ENCODE measurements at regions not wholly inside any gene's neighbourhood (a gene's known extent, or its start where the extent isn't known, plus 50 kb on each side); places are given as distances from the start of the nearest gene placed in this dataset.
"Not testable (repeated sequence)": the region's sequence is repeated elsewhere in the genome, so short reads cannot be mapped to it uniquely, and the experiment has no call there.

DNA sequence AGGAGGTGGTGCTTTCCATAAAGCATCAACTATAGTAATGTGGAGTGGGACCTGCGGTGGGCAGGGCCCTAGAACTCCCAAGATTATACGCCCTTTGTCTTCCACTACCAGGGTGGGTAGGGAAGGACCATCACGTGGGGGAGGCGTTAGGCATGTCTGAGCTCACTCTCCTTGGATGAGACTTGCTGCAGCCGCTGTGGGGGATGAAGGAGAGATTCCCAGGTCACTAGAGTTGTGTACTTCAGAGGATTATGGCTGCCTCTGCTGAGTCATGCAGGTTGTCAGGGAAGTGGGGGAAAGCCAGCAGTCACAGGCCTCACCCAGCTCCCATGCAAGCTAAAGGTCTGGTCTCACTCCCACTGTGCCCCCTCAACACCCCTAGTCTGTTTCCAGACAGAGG is 195.0 kb upstream of the NBEA start:
- TF ChIP-seq, protein P1, sequence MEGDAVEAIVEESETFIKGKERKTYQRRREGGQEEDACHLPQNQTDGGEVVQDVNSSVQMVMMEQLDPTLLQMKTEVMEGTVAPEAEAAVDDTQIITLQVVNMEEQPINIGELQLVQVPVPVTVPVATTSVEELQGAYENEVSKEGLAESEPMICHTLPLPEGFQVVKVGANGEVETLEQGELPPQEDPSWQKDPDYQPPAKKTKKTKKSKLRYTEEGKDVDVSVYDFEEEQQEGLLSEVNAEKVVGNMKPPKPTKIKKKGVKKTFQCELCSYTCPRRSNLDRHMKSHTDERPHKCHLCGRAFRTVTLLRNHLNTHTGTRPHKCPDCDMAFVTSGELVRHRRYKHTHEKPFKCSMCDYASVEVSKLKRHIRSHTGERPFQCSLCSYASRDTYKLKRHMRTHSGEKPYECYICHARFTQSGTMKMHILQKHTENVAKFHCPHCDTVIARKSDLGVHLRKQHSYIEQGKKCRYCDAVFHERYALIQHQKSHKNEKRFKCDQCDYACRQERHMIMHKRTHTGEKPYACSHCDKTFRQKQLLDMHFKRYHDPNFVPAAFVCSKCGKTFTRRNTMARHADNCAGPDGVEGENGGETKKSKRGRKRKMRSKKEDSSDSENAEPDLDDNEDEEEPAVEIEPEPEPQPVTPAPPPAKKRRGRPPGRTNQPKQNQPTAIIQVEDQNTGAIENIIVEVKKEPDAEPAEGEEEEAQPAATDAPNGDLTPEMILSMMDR (IDR thresholded peaks at IDR 0.05; ENCODE audit: low read depth, low read length) = not testable (repeated sequence)
- TF ChIP-seq MYC (IDR thresholded peaks at IDR 0.05; ENCODE audit: low read depth, low read length); POLR2A (IDR thresholded peaks at IDR 0.05; ENCODE audit: extremely low read depth, insufficient read length): not testable (repeated sequence)
- TF ChIP-seq, protein P2, sequence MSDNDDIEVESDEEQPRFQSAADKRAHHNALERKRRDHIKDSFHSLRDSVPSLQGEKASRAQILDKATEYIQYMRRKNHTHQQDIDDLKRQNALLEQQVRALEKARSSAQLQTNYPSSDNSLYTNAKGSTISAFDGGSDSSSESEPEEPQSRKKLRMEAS (IDR thresholded peaks at IDR 0.05; ENCODE audit: low read depth, low read length) = not testable (repeated sequence)
